HL-60 (cell line): ENCODE measurements at regions not wholly inside any gene's neighbourhood (a gene's known extent, or its start where the extent isn't known, plus 50 kb on each side); places are given as distances from the start of the nearest gene placed in this dataset.

Experiments
- GABPA ChIP-seq: IDR thresholded peaks from 2 replicates; pipeline ENCODE4 v1.6.1; 2012; ENCODE audit warnings: low read depth
- TF ChIP-seq, protein P1 (sequence below): IDR thresholded peaks from one replicate; pipeline ENCODE4 v1.5.1; 2011; ENCODE audit warnings: low read length, control low read depth, inconsistent platforms; ENCODE audit not compliant: insufficient read depth
- TF ChIP-seq, protein P2 (sequence below): IDR thresholded peaks from 2 replicates; pipeline ENCODE4 v1.6.1; 2012; ENCODE audit warnings: low read depth; ENCODE audit not compliant: insufficient replicate concordance

DNA sequence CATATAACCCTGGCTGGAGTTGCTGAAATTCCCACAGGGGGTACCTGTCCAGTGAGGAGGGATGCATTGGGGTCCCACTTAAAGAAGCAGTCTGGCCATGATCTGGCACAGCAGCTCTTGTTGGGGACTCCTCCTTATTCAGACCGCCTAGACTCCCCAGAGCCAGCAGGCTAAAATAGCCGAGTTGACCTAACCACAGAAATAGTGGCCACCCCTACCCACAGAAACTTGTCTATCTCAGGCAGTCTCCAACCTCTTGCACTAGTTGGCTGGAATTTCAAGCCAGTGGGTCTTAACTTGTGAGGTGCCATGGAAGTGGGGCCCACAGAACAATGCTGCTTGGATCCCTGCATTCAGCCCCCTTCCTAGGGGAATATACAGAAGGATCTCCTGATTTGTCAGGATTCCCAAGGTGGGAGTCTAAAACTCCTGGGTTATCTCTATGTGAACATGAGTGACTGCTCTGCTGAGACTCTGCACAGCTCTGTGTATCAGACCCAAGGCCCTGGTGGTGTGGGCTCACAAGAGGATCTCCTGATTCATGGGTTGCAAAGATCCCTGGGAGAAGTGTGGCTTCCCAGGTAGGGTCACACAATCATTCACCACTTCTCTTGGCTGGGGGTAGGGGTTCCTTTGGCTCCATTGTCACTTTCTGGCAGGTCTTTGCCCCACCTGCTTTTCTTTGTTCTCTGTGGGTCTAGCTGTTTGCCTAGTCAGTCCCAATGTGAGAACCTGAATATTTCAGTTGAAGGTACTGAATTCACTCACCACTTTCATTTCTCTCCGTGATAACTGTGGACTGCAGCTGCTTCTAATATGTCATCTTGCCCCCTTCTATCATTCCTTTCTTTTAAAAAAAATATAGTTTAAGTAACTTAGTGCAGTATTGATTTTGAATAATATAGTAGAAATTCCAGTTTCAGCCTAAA is 65.5 kb upstream of the CLVS2 start:
- TF ChIP-seq, protein P1, sequence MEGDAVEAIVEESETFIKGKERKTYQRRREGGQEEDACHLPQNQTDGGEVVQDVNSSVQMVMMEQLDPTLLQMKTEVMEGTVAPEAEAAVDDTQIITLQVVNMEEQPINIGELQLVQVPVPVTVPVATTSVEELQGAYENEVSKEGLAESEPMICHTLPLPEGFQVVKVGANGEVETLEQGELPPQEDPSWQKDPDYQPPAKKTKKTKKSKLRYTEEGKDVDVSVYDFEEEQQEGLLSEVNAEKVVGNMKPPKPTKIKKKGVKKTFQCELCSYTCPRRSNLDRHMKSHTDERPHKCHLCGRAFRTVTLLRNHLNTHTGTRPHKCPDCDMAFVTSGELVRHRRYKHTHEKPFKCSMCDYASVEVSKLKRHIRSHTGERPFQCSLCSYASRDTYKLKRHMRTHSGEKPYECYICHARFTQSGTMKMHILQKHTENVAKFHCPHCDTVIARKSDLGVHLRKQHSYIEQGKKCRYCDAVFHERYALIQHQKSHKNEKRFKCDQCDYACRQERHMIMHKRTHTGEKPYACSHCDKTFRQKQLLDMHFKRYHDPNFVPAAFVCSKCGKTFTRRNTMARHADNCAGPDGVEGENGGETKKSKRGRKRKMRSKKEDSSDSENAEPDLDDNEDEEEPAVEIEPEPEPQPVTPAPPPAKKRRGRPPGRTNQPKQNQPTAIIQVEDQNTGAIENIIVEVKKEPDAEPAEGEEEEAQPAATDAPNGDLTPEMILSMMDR = no peak
- TF ChIP-seq GABPA = no peak
- TF ChIP-seq, protein P2, sequence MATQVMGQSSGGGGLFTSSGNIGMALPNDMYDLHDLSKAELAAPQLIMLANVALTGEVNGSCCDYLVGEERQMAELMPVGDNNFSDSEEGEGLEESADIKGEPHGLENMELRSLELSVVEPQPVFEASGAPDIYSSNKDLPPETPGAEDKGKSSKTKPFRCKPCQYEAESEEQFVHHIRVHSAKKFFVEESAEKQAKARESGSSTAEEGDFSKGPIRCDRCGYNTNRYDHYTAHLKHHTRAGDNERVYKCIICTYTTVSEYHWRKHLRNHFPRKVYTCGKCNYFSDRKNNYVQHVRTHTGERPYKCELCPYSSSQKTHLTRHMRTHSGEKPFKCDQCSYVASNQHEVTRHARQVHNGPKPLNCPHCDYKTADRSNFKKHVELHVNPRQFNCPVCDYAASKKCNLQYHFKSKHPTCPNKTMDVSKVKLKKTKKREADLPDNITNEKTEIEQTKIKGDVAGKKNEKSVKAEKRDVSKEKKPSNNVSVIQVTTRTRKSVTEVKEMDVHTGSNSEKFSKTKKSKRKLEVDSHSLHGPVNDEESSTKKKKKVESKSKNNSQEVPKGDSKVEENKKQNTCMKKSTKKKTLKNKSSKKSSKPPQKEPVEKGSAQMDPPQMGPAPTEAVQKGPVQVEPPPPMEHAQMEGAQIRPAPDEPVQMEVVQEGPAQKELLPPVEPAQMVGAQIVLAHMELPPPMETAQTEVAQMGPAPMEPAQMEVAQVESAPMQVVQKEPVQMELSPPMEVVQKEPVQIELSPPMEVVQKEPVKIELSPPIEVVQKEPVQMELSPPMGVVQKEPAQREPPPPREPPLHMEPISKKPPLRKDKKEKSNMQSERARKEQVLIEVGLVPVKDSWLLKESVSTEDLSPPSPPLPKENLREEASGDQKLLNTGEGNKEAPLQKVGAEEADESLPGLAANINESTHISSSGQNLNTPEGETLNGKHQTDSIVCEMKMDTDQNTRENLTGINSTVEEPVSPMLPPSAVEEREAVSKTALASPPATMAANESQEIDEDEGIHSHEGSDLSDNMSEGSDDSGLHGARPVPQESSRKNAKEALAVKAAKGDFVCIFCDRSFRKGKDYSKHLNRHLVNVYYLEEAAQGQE = no peak
